ENCODE measurements at regions not wholly inside any gene's neighbourhood (a gene's known extent, or its start where the extent isn't known, plus 50 kb on each side); places are given as distances from the start of the nearest gene placed in this dataset.
"Not testable (repeated sequence)": the region's sequence is repeated elsewhere in the genome, so short reads cannot be mapped to it uniquely, and the experiment has no call there.

DNA sequence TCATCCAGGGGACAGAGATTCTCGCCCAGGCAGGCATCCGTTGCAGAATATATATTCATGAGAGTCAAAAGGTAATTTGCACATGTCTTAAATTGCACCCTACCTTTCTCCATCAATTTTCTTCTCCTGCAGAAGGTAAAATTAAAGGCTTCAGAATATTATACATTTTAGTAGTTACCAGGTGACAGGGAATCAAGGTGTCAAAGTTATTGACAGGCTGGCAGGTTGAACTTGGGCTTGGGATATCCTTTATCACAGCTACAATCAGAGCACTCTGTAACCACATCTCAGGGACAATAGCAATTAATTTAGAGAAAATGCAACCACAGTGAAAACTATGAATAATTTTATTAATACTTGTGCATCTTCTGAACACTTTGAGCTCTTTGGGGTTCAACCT, 66.9 kb upstream of the GSC start:
- peaks cover 12% of the 10 kb centered on the region for H3K9me3 Mint-ChIP-seq
- H3K4me3 Mint-ChIP-seq: no peak overlapping the region
- ATAC-seq: no peak
- peaks cover 5% of the 10 kb centered on the region for H3K27me3 Mint-ChIP-seq
- no peaks in the 10 kb centered on the region for H3K36me3 Mint-ChIP-seq
- H3K4me1 Mint-ChIP-seq: no peaks in the 10 kb centered on the region
- H3K27ac Mint-ChIP-seq: no peak overlapping the region

DNA sequence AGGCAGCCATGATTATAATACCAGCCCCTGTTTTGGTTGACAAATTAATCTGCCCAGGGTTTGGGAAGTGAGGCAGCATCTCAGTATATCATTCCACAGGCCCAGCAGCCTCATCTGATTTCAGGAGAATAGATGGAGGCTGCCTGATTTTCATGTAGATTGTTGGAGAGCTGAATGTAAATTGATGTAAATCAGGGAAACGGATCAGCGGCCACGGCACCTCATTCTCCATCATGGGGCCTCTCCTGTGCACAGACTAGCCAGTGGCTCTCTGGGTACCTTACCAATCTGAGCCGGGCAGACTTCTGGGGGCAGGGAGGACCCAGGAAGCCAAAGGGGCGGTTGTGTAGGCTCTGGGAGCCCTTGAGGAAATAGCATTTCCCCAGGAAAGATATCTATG, 63.7 kb upstream of the GSC start:
- peaks cover 9% of the 10 kb centered on the region for H3K27me3 Mint-ChIP-seq
- peaks cover 12% of the 10 kb centered on the region for H3K9me3 Mint-ChIP-seq
- H3K4me3 Mint-ChIP-seq: no peak overlapping the region
- no peaks in the 10 kb centered on the region for H3K4me1 Mint-ChIP-seq
- no peak for ATAC-seq
- H3K27ac Mint-ChIP-seq: no peak overlapping the region
- H3K36me3 Mint-ChIP-seq: no peaks in the 10 kb centered on the region

DNA sequence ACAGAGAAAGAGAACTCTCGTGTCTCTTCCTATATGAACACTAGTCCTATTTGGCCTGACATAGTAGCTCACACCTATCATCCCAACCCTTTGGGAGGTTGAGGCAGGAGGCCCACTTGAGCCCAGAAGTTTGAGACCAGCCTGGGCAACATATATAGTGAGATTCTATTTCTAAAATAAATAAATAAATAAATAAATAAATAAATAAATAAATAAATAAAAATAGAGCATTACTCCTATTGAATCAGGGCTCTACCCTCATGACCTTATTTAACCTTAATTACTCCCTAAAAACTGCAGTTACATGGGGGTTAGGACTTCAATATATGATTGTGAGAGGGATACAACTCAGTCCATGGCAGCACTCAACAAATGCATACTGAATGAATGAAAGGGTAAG, 61.2 kb upstream of the GSC start:
- H3K4me3 Mint-ChIP-seq: no peak overlapping the region
- H3K4me1 Mint-ChIP-seq: no peaks in the 10 kb centered on the region
- no peaks in the 10 kb centered on the region for H3K36me3 Mint-ChIP-seq

GRCh38 chr14:94827711-94828447, 58.0 kb upstream of the GSC start:
- peaks cover 9% of the 10 kb centered on the region for H3K27me3 Mint-ChIP-seq
- no peak for ATAC-seq
- no peak overlapping the region for H3K27ac Mint-ChIP-seq
- no peaks in the 10 kb centered on the region for H3K4me1 Mint-ChIP-seq
- peaks cover 13% of the 10 kb centered on the region for H3K9me3 Mint-ChIP-seq
- no peaks in the 10 kb centered on the region for H3K36me3 Mint-ChIP-seq
- no peak overlapping the region for H3K4me3 Mint-ChIP-seq

More for the DNA sequence above, 61.2 kb upstream of the GSC start:
- Mint-ChIP-seq H3K9me3 (peaks cover 15% of the 10 kb centered on the region), H3K27ac (no peak overlapping the region), H3K27me3 (peaks cover 9% of the 10 kb centered on the region)
- no peak for ATAC-seq

GRCh38 chr14:94826774-94827173, 56.9 kb upstream of the GSC start:
- Mint-ChIP-seq H3K4me1 (no peaks in the 10 kb centered on the region), H3K27me3 (peaks cover 3% of the 10 kb centered on the region), H3K4me3 (no peak overlapping the region), H3K27ac (no peak overlapping the region), H3K9me3 (peaks cover 13% of the 10 kb centered on the region), H3K36me3 (no peaks in the 10 kb centered on the region)
- no peak for ATAC-seq

DNA sequence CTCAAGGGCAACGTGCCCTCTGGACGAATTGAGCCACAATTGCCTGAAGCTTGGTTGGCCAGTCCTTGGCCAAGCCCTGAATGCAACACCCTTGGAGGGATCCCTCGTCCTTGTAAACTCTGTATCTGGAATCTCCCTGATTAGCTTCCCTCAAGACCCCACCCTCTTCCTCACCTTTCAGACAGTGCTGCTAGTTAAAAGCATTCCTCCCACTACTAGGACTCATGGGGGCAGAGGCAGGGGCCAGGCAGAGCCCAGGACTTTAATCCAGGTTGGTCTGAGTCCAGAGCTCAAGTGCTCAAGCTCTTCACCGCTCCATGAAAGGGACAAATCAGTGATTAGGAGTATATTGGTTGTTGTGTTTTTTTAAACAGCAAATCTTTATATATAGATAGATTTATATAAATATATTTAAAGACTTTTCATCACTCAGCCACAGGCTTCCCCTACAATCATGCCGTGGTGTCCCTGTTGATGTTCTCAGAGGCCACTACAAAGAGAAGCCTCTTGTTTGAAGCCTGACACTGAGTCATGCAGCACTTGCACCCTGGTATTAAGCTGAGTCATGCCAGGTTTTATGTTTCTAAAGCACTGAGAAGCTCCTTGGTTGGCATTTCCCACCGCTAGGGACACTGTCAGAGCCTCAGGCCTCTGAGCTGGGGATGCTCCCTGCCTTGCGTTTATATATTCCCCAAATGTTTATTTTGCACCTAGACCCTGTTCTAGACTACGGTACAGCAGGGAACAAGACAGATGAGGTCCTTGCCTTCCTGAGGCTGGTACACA, 53.8 kb upstream of the GSC start:
- Mint-ChIP-seq H3K4me3 (no peak overlapping the region), H3K27me3 (no peaks in the 10 kb centered on the region), H3K27ac (no peak overlapping the region), H3K36me3 (no peaks in the 10 kb centered on the region), H3K9me3 (peaks cover 16% of the 10 kb centered on the region), H3K4me1 (no peaks in the 10 kb centered on the region)
- no peak for ATAC-seq

- no peaks in the 10 kb centered on the region for H3K27me3 Mint-ChIP-seq
- H3K4me3 Mint-ChIP-seq: no peak overlapping the region
- no peak for ATAC-seq
- no peaks in the 10 kb centered on the region for H3K4me1 Mint-ChIP-seq
- H3K9me3 Mint-ChIP-seq: peaks cover 16% of the 10 kb centered on the region
- no peak overlapping the region for H3K27ac Mint-ChIP-seq
- no peaks in the 10 kb centered on the region for H3K36me3 Mint-ChIP-seq
Observed at GRCh38 chr14:94821705-94822104, 51.8 kb upstream of the GSC start.

DNA sequence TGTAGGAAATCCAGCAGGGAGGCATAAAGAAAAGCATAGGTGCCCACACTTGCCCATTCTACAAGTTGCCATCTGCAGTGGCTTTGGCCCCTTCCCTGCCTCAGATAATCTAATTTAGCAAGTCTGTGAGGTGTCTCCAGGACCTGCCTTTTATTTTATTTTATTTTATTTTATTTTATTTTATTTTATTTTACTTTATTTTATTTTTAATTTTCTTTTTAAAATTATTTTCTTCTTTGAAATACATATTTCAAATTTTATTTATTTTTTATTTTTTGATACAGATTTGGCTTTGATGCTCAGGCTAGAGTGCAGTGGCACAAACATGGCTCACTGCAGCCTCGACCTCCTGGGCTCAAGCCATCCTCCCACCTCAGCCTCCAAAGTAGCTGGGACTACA, 51.0 kb upstream of the GSC start:
- peaks cover 11% of the 10 kb centered on the region for H3K9me3 Mint-ChIP-seq
- not testable (repeated sequence) for H3K36me3 Mint-ChIP-seq, H3K4me1 Mint-ChIP-seq, H3K4me3 Mint-ChIP-seq, H3K27ac Mint-ChIP-seq, H3K27me3 Mint-ChIP-seq, ATAC-seq
